ENCODE measurements at regions not wholly inside any gene's neighbourhood (a gene's known extent, or its start where the extent isn't known, plus 50 kb on each side); places are given as distances from the start of the nearest gene placed in this dataset.

DNA sequence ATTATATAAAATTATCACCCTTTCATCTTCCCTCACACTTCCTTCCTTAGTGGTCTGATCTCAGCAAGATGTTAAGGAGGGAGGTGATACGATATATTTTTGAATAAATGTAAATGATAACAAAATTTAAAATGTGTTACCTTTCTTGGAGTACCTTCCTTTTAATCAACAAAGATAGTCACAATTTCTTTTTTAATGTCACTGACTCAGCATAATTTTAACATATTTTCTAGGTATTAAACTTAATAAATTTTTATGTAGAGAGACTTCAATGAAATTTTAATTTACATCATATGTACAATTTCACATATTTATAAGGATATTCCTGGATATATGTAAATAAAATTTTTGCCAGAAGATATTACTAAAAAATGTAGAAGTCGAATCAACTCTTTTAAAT is 125.0 kb upstream of the FBN2 start:
- no peak overlapping the region for H3K27ac Mint-ChIP-seq (ENCODE audit: unreplicated experiment)
- peaks cover 2% of the 10 kb centered on the region for H3K9me3 Mint-ChIP-seq (ENCODE audit: low read depth, unreplicated experiment)
- BruUV-seq (replicated peaks), result no TSS peak
- no peaks in the 10 kb centered on the region for H3K36me3 Mint-ChIP-seq (ENCODE audit: insufficient read depth, unreplicated experiment)
- intact Hi-C loops (cut with micrococcal nuclease; ENCODE audit: unreplicated experiment), result no loop called here
- no peaks in the 10 kb centered on the region for H3K4me1 Mint-ChIP-seq (ENCODE audit: low read depth, unreplicated experiment)
- no peak overlapping the region for H3K4me3 Mint-ChIP-seq (ENCODE audit: low read depth, unreplicated experiment)
- TF ChIP-seq, protein P1, sequence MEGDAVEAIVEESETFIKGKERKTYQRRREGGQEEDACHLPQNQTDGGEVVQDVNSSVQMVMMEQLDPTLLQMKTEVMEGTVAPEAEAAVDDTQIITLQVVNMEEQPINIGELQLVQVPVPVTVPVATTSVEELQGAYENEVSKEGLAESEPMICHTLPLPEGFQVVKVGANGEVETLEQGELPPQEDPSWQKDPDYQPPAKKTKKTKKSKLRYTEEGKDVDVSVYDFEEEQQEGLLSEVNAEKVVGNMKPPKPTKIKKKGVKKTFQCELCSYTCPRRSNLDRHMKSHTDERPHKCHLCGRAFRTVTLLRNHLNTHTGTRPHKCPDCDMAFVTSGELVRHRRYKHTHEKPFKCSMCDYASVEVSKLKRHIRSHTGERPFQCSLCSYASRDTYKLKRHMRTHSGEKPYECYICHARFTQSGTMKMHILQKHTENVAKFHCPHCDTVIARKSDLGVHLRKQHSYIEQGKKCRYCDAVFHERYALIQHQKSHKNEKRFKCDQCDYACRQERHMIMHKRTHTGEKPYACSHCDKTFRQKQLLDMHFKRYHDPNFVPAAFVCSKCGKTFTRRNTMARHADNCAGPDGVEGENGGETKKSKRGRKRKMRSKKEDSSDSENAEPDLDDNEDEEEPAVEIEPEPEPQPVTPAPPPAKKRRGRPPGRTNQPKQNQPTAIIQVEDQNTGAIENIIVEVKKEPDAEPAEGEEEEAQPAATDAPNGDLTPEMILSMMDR (IDR thresholded peaks at IDR 0.05; ENCODE audit: unreplicated experiment), result no peak
- H3K27me3 Mint-ChIP-seq (ENCODE audit: unreplicated experiment), result no peaks in the 10 kb centered on the region
- CTCF ChIA-PET, result no interaction called here
- no peak for DNase-seq

DNA sequence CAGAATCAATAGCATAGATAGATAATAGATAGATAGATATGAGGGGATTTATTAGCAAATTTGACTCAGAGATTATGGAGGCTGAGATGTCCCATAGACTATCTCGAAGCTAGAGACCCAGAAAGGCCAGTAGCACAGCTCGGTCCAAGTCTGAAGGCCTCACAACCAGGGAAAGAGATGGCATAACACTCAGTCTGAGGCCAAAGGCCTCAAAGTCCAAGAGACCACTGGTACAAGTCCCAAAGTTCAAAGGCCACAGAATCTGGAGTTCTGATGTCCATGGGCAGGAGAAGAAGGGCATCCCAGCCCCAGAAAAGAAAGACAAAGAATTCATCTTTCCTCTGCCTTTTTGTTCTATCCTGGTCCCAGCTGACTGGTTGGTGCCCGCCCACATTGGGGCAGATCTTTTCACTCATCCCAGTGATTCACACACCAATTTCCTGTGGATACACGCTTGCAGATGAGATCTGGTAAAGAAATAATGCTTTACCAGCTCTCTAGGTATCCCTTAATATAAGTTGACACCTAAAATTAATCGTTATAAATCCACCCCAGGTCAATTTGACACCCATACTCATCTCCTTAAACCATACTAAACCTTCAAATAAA is 127.8 kb upstream of the FBN2 start:
- BruUV-seq (replicated peaks), result no TSS peak
- TF ChIP-seq, protein P1 (IDR thresholded peaks at IDR 0.05; ENCODE audit: unreplicated experiment), result no peak
- intact Hi-C loops (cut with micrococcal nuclease; ENCODE audit: unreplicated experiment), result no loop called here
- Mint-ChIP-seq H3K27me3 (ENCODE audit: unreplicated experiment) (no peaks in the 10 kb centered on the region), H3K36me3 (ENCODE audit: insufficient read depth, unreplicated experiment) (no peaks in the 10 kb centered on the region), H3K4me3 (ENCODE audit: low read depth, unreplicated experiment) (no peak overlapping the region), H3K9me3 (ENCODE audit: low read depth, unreplicated experiment) (peaks cover 7% of the 10 kb centered on the region), H3K4me1 (ENCODE audit: low read depth, unreplicated experiment) (peaks cover 12% of the 10 kb centered on the region), H3K27ac (ENCODE audit: unreplicated experiment) (no peak overlapping the region)
- CTCF ChIA-PET, result no interaction called here
- DNase-seq, result no peak

DNA sequence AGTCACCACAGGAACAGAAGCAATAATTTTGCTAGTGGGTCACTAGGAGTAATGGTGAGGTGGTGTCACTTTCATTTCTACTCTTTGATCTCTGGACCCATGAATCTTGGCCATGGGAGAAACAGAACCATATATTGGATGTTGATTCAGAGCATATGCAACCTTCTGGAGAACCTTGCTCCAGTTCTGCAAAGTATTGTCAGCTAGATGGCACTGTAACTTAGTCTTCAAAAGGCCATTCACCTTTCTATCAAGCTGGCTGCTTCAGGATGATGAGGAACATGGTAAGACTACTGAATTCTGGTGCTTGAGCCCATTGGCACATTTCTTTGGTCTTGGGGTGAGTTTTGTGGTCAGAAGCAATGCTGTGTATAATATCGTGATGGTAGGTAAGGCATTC is 129.1 kb upstream of the FBN2 start:
- no peaks in the 10 kb centered on the region for H3K36me3 Mint-ChIP-seq (ENCODE audit: insufficient read depth, unreplicated experiment)
- CTCF ChIA-PET, result interaction anchor here (1.0 to 1.4 kb wide), 3 partner anchors 9 to 177 kb away, joined by 3 to 5 read pairs (median 3); no protein-coding TSS in a partner anchor
- BruUV-seq (replicated peaks), result no TSS peak
- no peak for DNase-seq
- H3K4me3 Mint-ChIP-seq (ENCODE audit: low read depth, unreplicated experiment), result no peak overlapping the region
- peaks cover 13% of the 10 kb centered on the region for H3K4me1 Mint-ChIP-seq (ENCODE audit: low read depth, unreplicated experiment)
- TF ChIP-seq, protein P1 (IDR thresholded peaks at IDR 0.05; ENCODE audit: unreplicated experiment), result no peak
- intact Hi-C loops (cut with micrococcal nuclease; ENCODE audit: unreplicated experiment), result loop anchor here (1.0 kb wide), 1 partner anchor 177 kb away; no protein-coding TSS in a partner anchor
- no peak overlapping the region for H3K27ac Mint-ChIP-seq (ENCODE audit: unreplicated experiment)
- H3K9me3 Mint-ChIP-seq (ENCODE audit: low read depth, unreplicated experiment), result peaks cover 7% of the 10 kb centered on the region
- H3K27me3 Mint-ChIP-seq (ENCODE audit: unreplicated experiment), result no peaks in the 10 kb centered on the region

DNA sequence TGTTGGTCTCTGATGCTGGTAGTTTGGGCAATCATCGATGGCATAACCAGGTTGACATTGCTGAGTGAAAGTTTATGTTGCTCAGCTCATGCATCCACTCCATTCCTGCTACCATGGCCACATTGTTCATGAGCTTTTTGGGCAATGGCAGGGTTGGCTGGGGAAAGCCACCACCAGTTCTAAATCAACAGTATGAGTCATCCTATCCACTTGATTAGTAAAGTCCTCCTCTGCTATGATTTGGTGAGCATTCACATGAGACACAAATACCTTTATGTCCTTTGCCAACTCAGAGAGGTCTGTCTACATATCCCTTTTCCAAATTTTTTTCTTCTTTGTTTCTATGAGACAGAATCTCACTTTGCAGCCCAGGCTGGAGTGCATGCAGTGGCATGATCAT is 129.7 kb upstream of the FBN2 start:
- peaks cover 19% of the 10 kb centered on the region for H3K4me1 Mint-ChIP-seq (ENCODE audit: low read depth, unreplicated experiment)
- DNase-seq, result no peak
- H3K27ac Mint-ChIP-seq (ENCODE audit: unreplicated experiment), result no peak overlapping the region
- no peaks in the 10 kb centered on the region for H3K36me3 Mint-ChIP-seq (ENCODE audit: insufficient read depth, unreplicated experiment)
- peaks cover 7% of the 10 kb centered on the region for H3K9me3 Mint-ChIP-seq (ENCODE audit: low read depth, unreplicated experiment)
- H3K27me3 Mint-ChIP-seq (ENCODE audit: unreplicated experiment), result no peaks in the 10 kb centered on the region
- no peak overlapping the region for H3K4me3 Mint-ChIP-seq (ENCODE audit: low read depth, unreplicated experiment)
- TF ChIP-seq, protein P1 (IDR thresholded peaks at IDR 0.05; ENCODE audit: unreplicated experiment), result no peak
- BruUV-seq (replicated peaks), result no TSS peak
- CTCF ChIA-PET, result interaction anchor here (1.0 to 1.4 kb wide), 3 partner anchors 10 to 176 kb away, joined by 3 to 5 read pairs (median 3); no protein-coding TSS in a partner anchor
- intact Hi-C loops (cut with micrococcal nuclease; ENCODE audit: unreplicated experiment), result loop anchor here (1.0 kb wide), 1 partner anchor 177 kb away; no protein-coding TSS in a partner anchor

Data from Calu3 (cell line).